IMR-90 (cell line): ENCODE measurements at regions not wholly inside any gene's neighbourhood (a gene's known extent, or its start where the extent isn't known, plus 50 kb on each side); places are given as distances from the start of the nearest gene placed in this dataset.

Source experiments
- BHLHE40 ChIP-seq: fragments of 150-350 bp; IDR thresholded peaks from 2 replicates; pipeline ENCODE4 v1.6.1; 2016; ENCODE audit warnings: mild to moderate bottlenecking, low read depth, low read length
- CEBPB ChIP-seq: IDR thresholded peaks from 2 replicates; pipeline ENCODE4 v1.6.1; 2012; ENCODE audit warnings: low read depth, low read length, improper control_type of control experiment
- CTCF ChIP-seq: conservative IDR thresholded peaks from 2 replicates; pipeline ENCODE4 v1.5.1; 2012; ENCODE audit warnings: mild to moderate bottlenecking, low read depth, low read length, improper control_type of control experiment
- ELK1 ChIP-seq: fragments of 150-350 bp; IDR thresholded peaks from 2 replicates; pipeline ENCODE4 v1.6.1; 2016; ENCODE audit warnings: low read depth, mild to moderate bottlenecking, low read length, moderate library complexity, borderline replicate concordance
- MXI1 ChIP-seq: IDR thresholded peaks from 2 replicates; pipeline ENCODE4 v1.6.1; 2012; ENCODE audit warnings: low read depth, mild to moderate bottlenecking, low read length, moderate library complexity, borderline replicate concordance
- POLR2A ChIP-seq: IDR thresholded peaks from 2 replicates; pipeline ENCODE4 v1.6.1; 2012; ENCODE audit warnings: mild to moderate bottlenecking, low read depth, low read length
- RFX5 ChIP-seq: IDR thresholded peaks from 2 replicates; pipeline ENCODE4 v1.8.0; 2012; ENCODE audit warnings: low read depth, mild to moderate bottlenecking, low read length, moderate library complexity
- SMC3 ChIP-seq: fragments of 150-350 bp; IDR thresholded peaks from 2 replicates; pipeline ENCODE4 v1.6.1; 2016; ENCODE audit warnings: low read depth, mild to moderate bottlenecking, antibody characterized with exemption, low read length, moderate library complexity
- USF2 ChIP-seq: fragments of 150-350 bp; IDR thresholded peaks from 2 replicates; pipeline ENCODE4 v1.6.1; 2017; ENCODE audit warnings: mild to moderate bottlenecking, antibody characterized with exemption, low read length, low read depth

GRCh38 chr2:58891828-58892377 is 650.8 kb upstream of the FANCL start:
- TF ChIP-seq CTCF (no peak), POLR2A (no peak), BHLHE40 (no peak), RFX5 (no peak), MXI1 (no peak), USF2 (no peak), CEBPB (no peak), SMC3 (no peak), ELK1 (no peak)
